Choroid plexus epithelial cell (primary cell): ENCODE measurements at regions not wholly inside any gene's neighbourhood (a gene's known extent, or its start where the extent isn't known, plus 50 kb on each side); places are given as distances from the start of the nearest gene placed in this dataset.
A peak's percentile ranks its signal among the peaks of the same experiment; 100 is the strongest.

Experiments used
- DNase-seq: peaks from one replicate; pipeline ENCODE4 v3.0.0-alpha.2; 2010; ENCODE audit warnings: low read depth
- H3K4me3 ChIP-seq: 2 replicates; pipeline ENCODE4 v1.5.1; 2011; ENCODE audit warnings: low read depth, mild to moderate bottlenecking, control low read depth, low read length, moderate library complexity
- TF ChIP-seq, protein P1 (sequence below): conservative IDR thresholded peaks from 2 replicates; pipeline ENCODE4 v1.5.1; 2011; ENCODE audit warnings: low read depth, mild to moderate bottlenecking, control low read depth, inconsistent platforms, low read length, moderate library complexity

GRCh38 chr21:23613014-23613413 is 1994.3 kb downstream of the MRPL39 start:
- H3K4me3 ChIP-seq = no peak overlapping the region
- DNase-seq = no peak
- TF ChIP-seq, protein P1, sequence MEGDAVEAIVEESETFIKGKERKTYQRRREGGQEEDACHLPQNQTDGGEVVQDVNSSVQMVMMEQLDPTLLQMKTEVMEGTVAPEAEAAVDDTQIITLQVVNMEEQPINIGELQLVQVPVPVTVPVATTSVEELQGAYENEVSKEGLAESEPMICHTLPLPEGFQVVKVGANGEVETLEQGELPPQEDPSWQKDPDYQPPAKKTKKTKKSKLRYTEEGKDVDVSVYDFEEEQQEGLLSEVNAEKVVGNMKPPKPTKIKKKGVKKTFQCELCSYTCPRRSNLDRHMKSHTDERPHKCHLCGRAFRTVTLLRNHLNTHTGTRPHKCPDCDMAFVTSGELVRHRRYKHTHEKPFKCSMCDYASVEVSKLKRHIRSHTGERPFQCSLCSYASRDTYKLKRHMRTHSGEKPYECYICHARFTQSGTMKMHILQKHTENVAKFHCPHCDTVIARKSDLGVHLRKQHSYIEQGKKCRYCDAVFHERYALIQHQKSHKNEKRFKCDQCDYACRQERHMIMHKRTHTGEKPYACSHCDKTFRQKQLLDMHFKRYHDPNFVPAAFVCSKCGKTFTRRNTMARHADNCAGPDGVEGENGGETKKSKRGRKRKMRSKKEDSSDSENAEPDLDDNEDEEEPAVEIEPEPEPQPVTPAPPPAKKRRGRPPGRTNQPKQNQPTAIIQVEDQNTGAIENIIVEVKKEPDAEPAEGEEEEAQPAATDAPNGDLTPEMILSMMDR = no peak

- TF ChIP-seq, protein P1 = no peak
- H3K4me3 ChIP-seq = no peak overlapping the region
- no peak for DNase-seq
Measured at GRCh38 chr21:23612210-23612609, 1995.1 kb downstream of the MRPL39 start.

DNA sequence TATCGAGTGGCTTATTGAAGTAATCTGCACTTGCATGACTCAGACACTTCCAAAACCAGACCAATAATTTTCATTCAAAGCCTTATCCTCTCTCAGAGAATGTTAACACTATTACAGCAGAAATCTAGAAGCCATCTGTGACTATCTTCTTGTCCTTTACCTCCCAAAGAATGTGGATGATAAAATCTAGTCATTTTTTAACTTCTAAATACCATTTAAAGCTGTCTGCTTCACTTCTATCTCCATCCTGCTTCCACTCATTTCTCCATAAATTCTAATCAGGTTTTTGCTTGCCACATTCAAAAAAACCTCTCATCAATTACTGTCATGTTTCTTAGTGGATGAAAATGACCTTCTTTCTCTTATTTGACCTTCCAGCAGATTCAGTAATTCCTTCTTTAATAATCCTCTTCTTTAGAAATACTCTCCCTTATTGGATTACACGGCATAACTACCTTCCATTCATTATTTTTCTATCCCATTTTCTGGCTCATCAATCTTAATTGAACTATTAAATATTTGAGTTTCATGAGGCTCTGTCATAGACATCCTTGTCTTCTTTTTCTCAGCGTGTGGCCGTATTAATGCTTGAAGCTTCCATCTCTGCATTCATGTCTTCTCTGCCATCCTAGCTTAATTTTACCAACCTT is 1999.4 kb downstream of the MRPL39 start:
- no peak for DNase-seq
- no peak overlapping the region for H3K4me3 ChIP-seq
- TF ChIP-seq, protein P1 = no peak

DNA sequence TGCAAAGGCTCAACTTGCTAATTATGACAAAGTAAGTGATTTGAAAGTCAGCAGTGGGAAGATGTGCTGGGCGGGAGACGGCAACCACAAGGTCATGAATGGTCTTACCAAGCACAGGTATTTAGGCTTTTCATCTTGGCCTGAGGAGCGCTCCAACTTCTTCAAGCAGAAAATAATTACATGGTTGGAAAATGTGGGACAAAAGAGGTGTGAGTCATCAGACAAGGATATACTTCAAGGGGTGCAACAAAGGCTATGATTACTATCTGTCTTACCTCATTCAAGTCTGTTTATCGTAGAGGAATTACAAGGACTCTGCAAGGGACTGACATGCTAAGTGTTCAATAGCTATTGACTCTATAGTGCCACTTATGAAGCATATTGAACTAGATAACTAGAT is 2005.7 kb downstream of the MRPL39 start:
- H3K4me3 ChIP-seq = no peak overlapping the region
- DNase-seq = no peak
- TF ChIP-seq, protein P1 = no peak

GRCh38 chr21:23593582-23593981 is 2013.7 kb downstream of the MRPL39 start:
- no peak overlapping the region for H3K4me3 ChIP-seq
- TF ChIP-seq, protein P1 = no peak
- no peak for DNase-seq

- peak; percentile 0 for DNase-seq
- no peak overlapping the region for H3K4me3 ChIP-seq
- TF ChIP-seq, protein P1 = no peak
Measured at GRCh38 chr21:23585419-23585818, 2021.9 kb downstream of the MRPL39 start.

DNA sequence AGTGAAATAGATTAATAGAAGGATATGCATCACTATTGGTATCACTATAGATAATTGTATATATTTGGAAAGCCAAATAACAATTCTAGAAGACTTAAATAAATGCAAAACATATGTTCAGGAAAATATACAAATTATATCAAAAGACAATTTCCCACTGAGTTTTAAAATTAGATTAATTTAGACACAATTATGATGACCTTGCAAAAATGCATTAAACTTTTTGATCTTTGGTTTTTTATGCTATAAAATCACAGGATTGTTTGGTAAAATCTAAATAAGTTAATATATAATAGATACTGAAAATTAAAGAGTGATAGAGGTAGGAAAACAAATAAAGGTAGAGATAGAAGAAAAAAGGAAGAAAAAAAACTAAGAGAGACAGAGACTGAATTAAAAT is 2027.7 kb downstream of the MRPL39 start:
- H3K4me3 ChIP-seq = no peak overlapping the region
- TF ChIP-seq, protein P1 = no peak
- DNase-seq = no peak
